ENCODE measurements at regions not wholly inside any gene's neighbourhood (a gene's known extent, or its start where the extent isn't known, plus 50 kb on each side); places are given as distances from the start of the nearest gene placed in this dataset.

DNA sequence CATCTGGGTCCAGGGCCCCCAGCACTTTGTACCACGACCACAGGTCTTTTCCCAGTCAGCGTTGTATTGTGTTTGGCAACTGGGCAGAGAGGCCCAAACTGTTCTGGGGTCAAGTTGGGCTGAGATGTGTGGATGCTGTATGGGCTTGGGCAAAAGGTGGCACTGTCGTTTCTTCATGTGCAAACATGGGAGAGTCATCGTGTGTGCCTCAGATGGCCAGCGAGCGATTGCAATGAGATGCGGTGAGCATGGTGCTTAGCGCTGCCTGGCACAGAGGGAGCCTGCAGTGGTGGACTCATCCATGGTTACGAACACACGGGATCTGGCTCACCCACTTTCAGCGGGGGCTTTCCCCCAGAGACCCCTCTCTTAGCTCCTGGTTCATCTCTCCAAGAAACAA is 120.4 kb upstream of the SORCS3 start:
- TF ChIP-seq, protein P1, sequence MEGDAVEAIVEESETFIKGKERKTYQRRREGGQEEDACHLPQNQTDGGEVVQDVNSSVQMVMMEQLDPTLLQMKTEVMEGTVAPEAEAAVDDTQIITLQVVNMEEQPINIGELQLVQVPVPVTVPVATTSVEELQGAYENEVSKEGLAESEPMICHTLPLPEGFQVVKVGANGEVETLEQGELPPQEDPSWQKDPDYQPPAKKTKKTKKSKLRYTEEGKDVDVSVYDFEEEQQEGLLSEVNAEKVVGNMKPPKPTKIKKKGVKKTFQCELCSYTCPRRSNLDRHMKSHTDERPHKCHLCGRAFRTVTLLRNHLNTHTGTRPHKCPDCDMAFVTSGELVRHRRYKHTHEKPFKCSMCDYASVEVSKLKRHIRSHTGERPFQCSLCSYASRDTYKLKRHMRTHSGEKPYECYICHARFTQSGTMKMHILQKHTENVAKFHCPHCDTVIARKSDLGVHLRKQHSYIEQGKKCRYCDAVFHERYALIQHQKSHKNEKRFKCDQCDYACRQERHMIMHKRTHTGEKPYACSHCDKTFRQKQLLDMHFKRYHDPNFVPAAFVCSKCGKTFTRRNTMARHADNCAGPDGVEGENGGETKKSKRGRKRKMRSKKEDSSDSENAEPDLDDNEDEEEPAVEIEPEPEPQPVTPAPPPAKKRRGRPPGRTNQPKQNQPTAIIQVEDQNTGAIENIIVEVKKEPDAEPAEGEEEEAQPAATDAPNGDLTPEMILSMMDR (IDR thresholded peaks at IDR 0.05; ENCODE audit: unreplicated experiment): no peak
- H3K4me1 Mint-ChIP-seq (ENCODE audit: low read depth, unreplicated experiment): no peaks in the 10 kb centered on the region
- no peaks in the 10 kb centered on the region for H3K9me3 Mint-ChIP-seq (ENCODE audit: low read depth, unreplicated experiment)
- CTCF ChIA-PET: no interaction called here
- intact Hi-C loops (cut with micrococcal nuclease; ENCODE audit: unreplicated experiment): no loop called here
- DNase-seq: no peak
- H3K4me3 Mint-ChIP-seq (ENCODE audit: low read depth, unreplicated experiment): no peak overlapping the region
- no peaks in the 10 kb centered on the region for H3K36me3 Mint-ChIP-seq (ENCODE audit: insufficient read depth, unreplicated experiment)
- H3K27ac Mint-ChIP-seq (ENCODE audit: unreplicated experiment): no peak overlapping the region
- peaks cover 75% of the 10 kb centered on the region for H3K27me3 Mint-ChIP-seq (ENCODE audit: unreplicated experiment)
- BruUV-seq (replicated peaks): no TSS peak

DNA sequence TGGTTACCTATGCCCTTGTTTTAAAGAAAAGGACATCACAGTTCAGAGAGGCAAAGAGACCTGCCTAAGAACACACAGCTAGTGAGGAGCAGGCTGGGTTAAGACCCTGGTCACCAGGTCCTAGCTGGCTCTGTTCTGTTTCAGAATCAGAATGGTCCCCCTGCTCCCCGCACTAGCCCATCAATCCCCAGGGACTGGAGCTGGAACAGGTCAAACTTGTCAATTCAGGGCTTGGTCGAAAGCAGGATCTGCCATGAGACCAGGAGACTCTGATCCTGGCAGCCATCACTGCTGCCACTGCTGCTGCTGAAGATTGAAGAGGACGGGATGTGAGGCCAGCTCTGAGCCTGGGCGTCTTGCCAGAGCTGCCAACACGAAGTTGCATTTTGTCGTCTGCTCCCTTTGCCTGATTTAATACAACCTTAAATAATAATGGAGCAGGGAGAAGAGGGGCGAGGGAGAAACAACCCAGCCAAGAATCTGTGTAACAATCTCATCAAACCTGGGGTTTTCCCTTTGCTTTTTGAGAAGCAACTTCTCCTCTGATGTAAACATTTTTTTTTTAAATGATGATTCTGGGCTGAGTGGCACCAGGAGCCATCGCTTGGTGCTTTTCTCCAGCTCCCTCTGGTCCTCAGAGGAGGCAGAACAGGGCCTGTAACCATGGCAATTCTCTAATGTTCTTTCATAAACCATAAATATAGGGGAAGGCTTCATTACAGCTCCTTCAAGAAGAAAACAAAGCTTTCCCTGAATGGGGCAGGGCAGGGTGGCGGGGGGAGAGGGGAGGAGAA is 119.0 kb upstream of the SORCS3 start:
- intact Hi-C loops (cut with micrococcal nuclease; ENCODE audit: unreplicated experiment): no loop called here
- Mint-ChIP-seq H3K9me3 (ENCODE audit: low read depth, unreplicated experiment) (no peaks in the 10 kb centered on the region), H3K27me3 (ENCODE audit: unreplicated experiment) (peaks cover 60% of the 10 kb centered on the region), H3K36me3 (ENCODE audit: insufficient read depth, unreplicated experiment) (no peaks in the 10 kb centered on the region), H3K4me3 (ENCODE audit: low read depth, unreplicated experiment) (no peak overlapping the region), H3K4me1 (ENCODE audit: low read depth, unreplicated experiment) (no peaks in the 10 kb centered on the region), H3K27ac (ENCODE audit: unreplicated experiment) (no peak overlapping the region)
- CTCF ChIA-PET: no interaction called here
- TF ChIP-seq, protein P1 (IDR thresholded peaks at IDR 0.05; ENCODE audit: unreplicated experiment): no peak
- BruUV-seq (replicated peaks): no TSS peak
- DNase-seq: no peak

DNA sequence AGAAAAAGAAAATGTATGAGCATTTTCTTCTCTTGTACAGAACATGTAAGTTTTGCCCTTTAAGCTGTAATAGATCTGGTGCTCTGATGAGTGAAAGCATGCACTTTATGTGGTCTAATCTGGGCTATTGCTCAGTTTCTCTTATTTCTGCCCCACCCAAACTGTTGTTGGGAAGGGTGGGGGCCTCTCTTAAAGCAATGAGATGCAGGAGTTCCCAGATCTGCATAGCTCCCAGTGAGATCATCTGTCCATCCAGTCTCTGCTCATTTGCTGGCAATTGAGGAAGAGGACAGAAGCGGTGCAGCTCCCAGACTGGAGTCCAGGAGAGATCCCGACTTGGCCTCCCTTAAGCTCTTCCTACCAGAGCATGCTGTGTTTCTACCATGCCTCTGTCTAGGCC is 114.9 kb upstream of the SORCS3 start:
- TF ChIP-seq, protein P1 (IDR thresholded peaks at IDR 0.05; ENCODE audit: unreplicated experiment): no peak
- peaks cover 31% of the 10 kb centered on the region for H3K27me3 Mint-ChIP-seq (ENCODE audit: unreplicated experiment)
- no peak overlapping the region for H3K4me3 Mint-ChIP-seq (ENCODE audit: low read depth, unreplicated experiment)
- no peaks in the 10 kb centered on the region for H3K4me1 Mint-ChIP-seq (ENCODE audit: low read depth, unreplicated experiment)
- intact Hi-C loops (cut with micrococcal nuclease; ENCODE audit: unreplicated experiment): no loop called here
- BruUV-seq (replicated peaks): no TSS peak
- no peak for DNase-seq
- H3K27ac Mint-ChIP-seq (ENCODE audit: unreplicated experiment): no peak overlapping the region
- no peaks in the 10 kb centered on the region for H3K9me3 Mint-ChIP-seq (ENCODE audit: low read depth, unreplicated experiment)
- CTCF ChIA-PET: interaction anchor here (0.5 kb wide), 1 partner anchor 46 kb away, joined by 3 read pairs; no protein-coding TSS in a partner anchor
- no peaks in the 10 kb centered on the region for H3K36me3 Mint-ChIP-seq (ENCODE audit: insufficient read depth, unreplicated experiment)

DNA sequence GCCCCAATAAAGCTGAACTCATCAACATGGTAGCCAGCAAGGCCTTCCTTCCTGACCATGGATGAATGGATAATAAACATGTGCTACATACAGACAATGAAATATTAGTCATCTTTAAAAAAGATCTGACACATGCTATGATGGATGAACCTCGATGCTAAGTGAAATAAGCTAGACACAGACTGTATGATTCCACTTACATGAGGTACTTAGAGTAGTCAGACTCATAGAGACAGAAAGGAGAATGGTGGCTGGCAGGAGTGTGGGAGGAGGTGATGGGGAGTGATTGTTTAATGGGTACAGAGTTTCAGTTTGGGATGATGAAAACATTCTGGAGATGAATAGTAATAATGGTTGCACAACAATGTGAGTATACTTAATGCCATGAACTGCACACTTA is 114.1 kb upstream of the SORCS3 start:
- TF ChIP-seq, protein P1 (IDR thresholded peaks at IDR 0.05; ENCODE audit: unreplicated experiment): no peak
- Mint-ChIP-seq H3K4me3 (ENCODE audit: low read depth, unreplicated experiment) (no peak overlapping the region), H3K9me3 (ENCODE audit: low read depth, unreplicated experiment) (no peaks in the 10 kb centered on the region), H3K27ac (ENCODE audit: unreplicated experiment) (no peak overlapping the region), H3K4me1 (ENCODE audit: low read depth, unreplicated experiment) (no peaks in the 10 kb centered on the region), H3K36me3 (ENCODE audit: insufficient read depth, unreplicated experiment) (no peaks in the 10 kb centered on the region), H3K27me3 (ENCODE audit: unreplicated experiment) (peaks cover 26% of the 10 kb centered on the region)
- no TSS peak for BruUV-seq (replicated peaks)
- CTCF ChIA-PET: no interaction called here
- intact Hi-C loops (cut with micrococcal nuclease; ENCODE audit: unreplicated experiment): no loop called here
- no peak for DNase-seq
